Testis (tissue), 2 donors: ENCODE measurements at regions not wholly inside any gene's neighbourhood (a gene's known extent, or its start where the extent isn't known, plus 50 kb on each side); places are given as distances from the start of the nearest gene placed in this dataset.

Experiments used
- POLR2A ChIP-seq: fragments of 450-650 bp; IDR thresholded peaks from one replicate; pipeline ENCODE4 v1.6.1; 2017; ENCODE audit warnings: antibody characterized with exemption, mild to moderate bottlenecking, moderate library complexity
- TF ChIP-seq, protein P1 (sequence below), 3 experiments: fragments of 450-650 bp in 2 of 3; fragments of 200-600 bp in 1 of 3; sonication (generic) in 1 of 3; IDR thresholded peaks; one replicate each; pipeline ENCODE4 v1.5.1; 2016 to 2019; ENCODE audit warnings: antibody characterized with exemption in 3 of 3, mild to moderate bottlenecking in 2 of 3, moderate library complexity in 1 of 3

DNA sequence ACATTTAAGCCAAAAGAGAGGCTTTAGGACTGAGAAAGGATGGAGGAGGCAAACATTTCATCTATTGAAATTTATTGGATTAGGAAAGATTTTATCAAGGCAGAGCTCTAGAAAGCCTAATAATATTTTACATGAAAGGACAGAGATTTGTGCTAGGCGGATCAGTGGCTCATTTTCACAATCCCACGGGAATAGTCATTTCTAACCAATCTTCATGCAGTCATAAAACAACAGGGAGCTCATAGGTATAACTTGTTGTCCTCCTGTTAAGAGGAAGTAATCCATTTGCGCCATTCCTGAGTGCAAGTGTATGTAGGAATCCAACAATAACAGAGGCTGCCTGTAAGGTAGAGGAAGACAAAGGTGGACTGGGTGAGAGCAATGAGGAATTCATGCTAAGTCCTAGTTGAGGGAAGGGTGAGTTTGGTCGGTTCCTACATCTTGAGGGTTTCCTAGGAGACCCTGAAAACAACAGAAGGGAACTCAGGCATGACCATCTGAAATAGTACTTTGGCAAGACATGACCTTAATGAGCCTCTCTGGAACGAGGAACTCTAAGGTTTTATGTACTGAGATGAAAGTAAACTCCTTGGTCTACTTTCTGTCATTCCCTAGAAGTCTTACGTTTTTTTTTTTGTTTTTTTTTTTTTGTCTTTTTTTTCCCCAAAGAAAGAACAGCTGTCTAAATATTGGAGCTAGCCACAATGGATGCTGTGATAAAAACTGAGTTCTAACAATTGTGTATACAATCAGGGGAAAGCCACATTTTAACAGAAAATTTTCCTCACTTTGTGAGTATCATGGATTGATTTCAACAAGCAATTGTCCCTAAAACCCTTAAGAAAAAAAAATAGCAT, 89.7 kb downstream of the GEMIN8 start:
- TF ChIP-seq, protein P1, sequence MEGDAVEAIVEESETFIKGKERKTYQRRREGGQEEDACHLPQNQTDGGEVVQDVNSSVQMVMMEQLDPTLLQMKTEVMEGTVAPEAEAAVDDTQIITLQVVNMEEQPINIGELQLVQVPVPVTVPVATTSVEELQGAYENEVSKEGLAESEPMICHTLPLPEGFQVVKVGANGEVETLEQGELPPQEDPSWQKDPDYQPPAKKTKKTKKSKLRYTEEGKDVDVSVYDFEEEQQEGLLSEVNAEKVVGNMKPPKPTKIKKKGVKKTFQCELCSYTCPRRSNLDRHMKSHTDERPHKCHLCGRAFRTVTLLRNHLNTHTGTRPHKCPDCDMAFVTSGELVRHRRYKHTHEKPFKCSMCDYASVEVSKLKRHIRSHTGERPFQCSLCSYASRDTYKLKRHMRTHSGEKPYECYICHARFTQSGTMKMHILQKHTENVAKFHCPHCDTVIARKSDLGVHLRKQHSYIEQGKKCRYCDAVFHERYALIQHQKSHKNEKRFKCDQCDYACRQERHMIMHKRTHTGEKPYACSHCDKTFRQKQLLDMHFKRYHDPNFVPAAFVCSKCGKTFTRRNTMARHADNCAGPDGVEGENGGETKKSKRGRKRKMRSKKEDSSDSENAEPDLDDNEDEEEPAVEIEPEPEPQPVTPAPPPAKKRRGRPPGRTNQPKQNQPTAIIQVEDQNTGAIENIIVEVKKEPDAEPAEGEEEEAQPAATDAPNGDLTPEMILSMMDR (IDR thresholded peaks at IDR 0.05) = no peak
- TF ChIP-seq POLR2A = no peak
